Liver (tissue), 3 donors: ENCODE measurements at regions not wholly inside any gene's neighbourhood (a gene's known extent, or its start where the extent isn't known, plus 50 kb on each side); places are given as distances from the start of the nearest gene placed in this dataset.

Experiments
- CTCF ChIP-seq: fragments of 150-350 bp; IDR thresholded peaks from 2 replicates; pipeline ENCODE4 v1.5.1; 2017; ENCODE audit warnings: improper control_type of control experiment, low read depth, low read length; ENCODE audit not compliant: missing input control
- JUND ChIP-seq, 2 donors: IDR thresholded peaks; 2 replicates each; pipeline ENCODE4 v1.6.1; 2016; ENCODE audit warnings: antibody characterized with exemption in 2 of 2
- REST ChIP-seq: IDR thresholded peaks from 2 replicates; pipeline ENCODE4 v1.6.1; 2016; ENCODE audit warnings: antibody characterized with exemption, mild to moderate bottlenecking
- ZBTB33 ChIP-seq: IDR thresholded peaks from 2 replicates; pipeline ENCODE4 v1.6.1; 2016; ENCODE audit warnings: antibody characterized with exemption
- donor health status: healthy.
- donor health status: healthy.

DNA sequence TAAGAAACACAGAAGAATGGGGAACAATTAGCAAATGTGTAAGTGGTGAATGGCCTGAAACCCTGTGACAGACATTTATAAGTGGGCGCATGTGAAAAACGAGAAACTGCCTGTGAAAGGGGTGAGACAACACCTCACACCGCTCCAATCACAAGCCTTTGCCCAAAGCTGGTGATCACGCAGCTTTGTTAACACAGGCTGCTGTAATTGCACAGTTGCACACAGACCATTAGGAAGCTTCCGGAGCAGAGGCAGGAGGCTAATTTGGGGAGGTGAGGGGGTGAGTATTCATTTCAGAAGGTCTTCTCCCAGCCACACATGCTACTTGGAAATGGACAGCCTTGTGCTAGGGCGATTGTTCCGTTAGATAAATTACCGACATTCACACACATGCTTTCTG lies 294.0 kb downstream of the MED10 start:
- TF ChIP-seq ZBTB33 (no peak), REST (no peak), CTCF (no peak), JUND (IDR thresholded peaks at IDR 0.05) (no peak)
